ENCODE measurements at regions not wholly inside any gene's neighbourhood (a gene's known extent, or its start where the extent isn't known, plus 50 kb on each side); places are given as distances from the start of the nearest gene placed in this dataset.
"Not testable (repeated sequence)": the region's sequence is repeated elsewhere in the genome, so short reads cannot be mapped to it uniquely, and the experiment has no call there.

DNA sequence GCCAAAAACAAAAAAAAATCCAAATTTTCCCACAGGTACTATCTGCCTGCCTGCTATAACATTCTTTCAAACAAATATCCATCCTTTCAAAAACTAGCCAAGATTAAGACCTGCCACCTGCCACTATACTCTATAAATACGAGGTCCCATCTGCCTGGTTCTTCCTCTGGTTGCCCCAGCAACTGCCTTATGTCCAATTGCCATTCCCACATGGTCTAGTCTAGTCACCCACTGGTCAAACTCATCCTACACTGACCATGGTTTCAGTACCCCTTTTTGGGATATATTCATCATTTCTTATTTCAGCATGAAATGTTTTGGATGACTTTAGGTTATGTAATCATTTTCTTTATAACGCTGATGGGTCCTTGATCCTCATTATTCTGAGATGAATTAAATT lies 95.1 kb upstream of the CCNG1 start:
- Histone ChIP-seq H3K36me3 (ENCODE audit: control insufficient read depth, insufficient read depth, low read length) (no peaks in the 10 kb centered on the region), H3K9ac (ENCODE audit: low read length) (no peak overlapping the region), H3K27ac (ENCODE audit: low read depth, low read length) (no peak overlapping the region), H3K4me1 (ENCODE audit: control insufficient read depth, insufficient read depth, low read length) (no peaks in the 10 kb centered on the region), H3K27me3 (ENCODE audit: control insufficient read depth, insufficient read depth, low read length) (no peaks in the 10 kb centered on the region), H3K4me3 (ENCODE audit: low read length) (no peak overlapping the region)

DNA sequence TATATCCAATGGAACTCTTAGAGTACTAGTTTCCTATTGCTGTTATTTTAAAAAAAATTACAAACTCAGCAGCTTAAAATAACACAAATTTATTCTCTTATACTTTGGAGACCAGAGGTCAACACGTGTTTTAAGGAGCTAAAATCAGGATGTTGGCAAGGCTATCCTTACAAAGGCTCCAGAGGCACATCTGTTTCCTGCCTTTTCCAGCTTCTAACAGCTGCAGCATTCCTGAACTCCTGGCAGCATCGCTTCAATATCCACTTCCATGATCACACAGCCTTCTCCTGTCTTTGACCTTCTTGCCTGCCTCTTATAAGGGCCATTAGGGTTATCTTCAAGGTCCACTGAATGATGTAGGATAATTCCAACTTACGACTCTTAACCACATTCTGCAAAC lies 92.2 kb upstream of the CCNG1 start:
- Histone ChIP-seq H3K9ac (ENCODE audit: low read length) (no peak overlapping the region), H3K36me3 (ENCODE audit: control insufficient read depth, insufficient read depth, low read length) (no peaks in the 10 kb centered on the region), H3K4me3 (ENCODE audit: low read length) (no peak overlapping the region), H3K4me1 (ENCODE audit: control insufficient read depth, insufficient read depth, low read length) (no peaks in the 10 kb centered on the region), H3K27me3 (ENCODE audit: control insufficient read depth, insufficient read depth, low read length) (no peaks in the 10 kb centered on the region), H3K27ac (ENCODE audit: low read depth, low read length) (no peak overlapping the region)

DNA sequence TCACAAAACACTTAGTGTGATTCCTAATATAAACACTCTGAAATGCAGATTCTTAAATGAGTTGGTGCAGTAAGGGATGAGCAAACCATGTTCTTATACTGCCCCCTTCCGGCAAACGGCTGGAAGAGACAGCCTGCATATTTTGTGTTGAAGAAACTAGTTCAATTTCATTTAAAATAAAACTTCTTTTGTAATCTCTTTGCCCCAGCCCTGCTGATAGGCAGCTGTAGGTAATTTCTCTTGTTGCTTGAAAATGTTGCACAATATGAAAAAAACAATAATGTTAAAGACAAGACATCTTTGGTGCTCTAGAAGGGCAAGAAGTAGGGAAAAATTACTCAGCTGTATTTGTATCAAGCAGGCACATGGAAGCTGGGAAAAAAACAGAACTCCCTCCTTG lies 89.7 kb upstream of the CCNG1 start:
- H3K27ac ChIP-seq (ENCODE audit: low read depth, low read length): no peak overlapping the region
- H3K9ac ChIP-seq (ENCODE audit: low read length): no peak overlapping the region
- no peaks in the 10 kb centered on the region for H3K36me3 ChIP-seq (ENCODE audit: control insufficient read depth, insufficient read depth, low read length)
- no peaks in the 10 kb centered on the region for H3K4me1 ChIP-seq (ENCODE audit: control insufficient read depth, insufficient read depth, low read length)
- no peaks in the 10 kb centered on the region for H3K27me3 ChIP-seq (ENCODE audit: control insufficient read depth, insufficient read depth, low read length)
- H3K4me3 ChIP-seq (ENCODE audit: low read length): no peak overlapping the region

DNA sequence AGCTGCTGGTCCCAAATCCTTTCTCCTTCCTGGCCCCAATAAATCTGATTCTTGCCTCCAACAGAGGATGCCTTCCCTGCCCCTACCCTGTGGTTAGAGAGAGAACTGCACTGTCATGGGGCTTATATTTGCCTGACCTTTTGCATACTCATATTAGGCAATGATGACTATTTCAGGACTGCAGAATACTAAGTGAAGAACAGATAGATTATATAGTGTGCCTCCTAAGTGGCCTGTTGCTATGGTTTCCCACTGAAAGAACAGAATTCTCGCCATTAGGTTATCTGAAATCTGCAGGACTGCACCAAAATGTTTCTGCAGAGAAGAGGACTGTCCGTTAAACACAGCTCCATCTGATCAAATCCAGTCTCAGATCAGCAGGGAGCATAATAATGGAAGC lies 87.3 kb upstream of the CCNG1 start:
- no peaks in the 10 kb centered on the region for H3K27me3 ChIP-seq (ENCODE audit: control insufficient read depth, insufficient read depth, low read length)
- H3K36me3 ChIP-seq (ENCODE audit: control insufficient read depth, insufficient read depth, low read length): no peaks in the 10 kb centered on the region
- no peaks in the 10 kb centered on the region for H3K4me1 ChIP-seq (ENCODE audit: control insufficient read depth, insufficient read depth, low read length)
- H3K4me3 ChIP-seq (ENCODE audit: low read length): no peak overlapping the region
- H3K27ac ChIP-seq (ENCODE audit: low read depth, low read length): no peak overlapping the region
- H3K9ac ChIP-seq (ENCODE audit: low read length): no peak overlapping the region

DNA sequence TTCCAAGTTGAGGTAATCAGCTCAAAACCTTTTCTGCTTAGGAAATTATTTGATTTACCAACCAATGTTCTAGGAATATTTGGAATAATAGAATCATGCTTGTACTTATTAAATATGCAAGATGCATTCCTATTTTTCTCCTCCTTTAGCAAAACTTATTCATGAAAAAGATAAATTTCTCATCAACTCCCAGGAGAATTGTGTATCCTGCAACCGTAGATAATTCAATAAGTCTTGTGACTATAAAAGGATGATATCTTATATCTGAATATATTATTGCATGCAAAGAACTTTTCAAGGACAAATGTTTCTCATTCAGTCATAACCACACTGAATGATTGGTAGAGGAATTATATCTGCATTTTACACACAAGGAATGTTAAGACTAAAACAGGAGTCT lies 84.9 kb upstream of the CCNG1 start:
- no peak overlapping the region for H3K4me3 ChIP-seq (ENCODE audit: low read length)
- H3K27ac ChIP-seq (ENCODE audit: low read depth, low read length): no peak overlapping the region
- no peak overlapping the region for H3K9ac ChIP-seq (ENCODE audit: low read length)
- no peaks in the 10 kb centered on the region for H3K4me1 ChIP-seq (ENCODE audit: control insufficient read depth, insufficient read depth, low read length)
- H3K36me3 ChIP-seq (ENCODE audit: control insufficient read depth, insufficient read depth, low read length): no peaks in the 10 kb centered on the region
- no peaks in the 10 kb centered on the region for H3K27me3 ChIP-seq (ENCODE audit: control insufficient read depth, insufficient read depth, low read length)

DNA sequence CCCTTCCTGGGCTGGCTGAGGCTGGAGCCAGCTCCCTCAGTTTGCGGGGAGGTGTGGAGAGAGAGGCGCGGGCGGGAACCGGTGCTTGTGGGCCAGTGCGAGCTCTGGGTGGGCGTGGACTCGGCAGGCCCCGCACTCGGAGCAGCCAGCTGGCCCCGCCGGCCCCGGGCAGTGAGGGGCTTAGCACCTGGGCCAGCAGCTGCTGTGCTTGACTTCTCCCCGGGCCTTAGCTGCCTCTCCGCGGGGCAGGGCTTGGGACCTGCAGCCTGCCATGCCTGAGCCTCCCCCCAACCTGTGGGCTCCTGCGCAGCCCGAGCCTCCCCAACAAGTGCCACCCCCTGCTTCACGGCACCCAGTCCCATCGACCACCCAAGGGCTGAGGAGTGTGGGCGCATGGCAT lies 81.6 kb upstream of the CCNG1 start:
- H3K27ac ChIP-seq (ENCODE audit: low read depth, low read length); H3K9ac ChIP-seq (ENCODE audit: low read length); H3K4me1 ChIP-seq (ENCODE audit: control insufficient read depth, insufficient read depth, low read length); H3K36me3 ChIP-seq (ENCODE audit: control insufficient read depth, insufficient read depth, low read length); H3K27me3 ChIP-seq (ENCODE audit: control insufficient read depth, insufficient read depth, low read length); H3K4me3 ChIP-seq (ENCODE audit: low read length): not testable (repeated sequence)

DNA sequence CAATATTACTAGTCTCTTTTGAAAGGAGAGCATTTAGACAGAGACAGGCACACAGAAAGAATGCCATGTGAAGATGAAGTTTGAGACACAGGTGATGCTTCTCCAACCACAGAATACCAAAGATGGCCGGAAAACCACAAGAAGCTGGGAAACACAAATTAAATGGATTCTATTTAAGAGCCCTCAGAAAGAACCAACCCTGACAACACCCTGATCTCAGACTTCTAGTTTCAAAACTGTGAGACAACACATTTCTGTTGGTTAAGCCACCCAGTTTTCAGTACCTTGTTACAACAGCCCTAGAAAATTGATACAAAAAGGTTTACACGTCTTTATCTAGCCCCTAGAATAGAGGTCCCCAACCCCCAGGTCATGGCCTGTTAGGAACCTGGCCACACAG lies 79.8 kb upstream of the CCNG1 start:
- no peak overlapping the region for H3K4me3 ChIP-seq (ENCODE audit: low read length)

DNA sequence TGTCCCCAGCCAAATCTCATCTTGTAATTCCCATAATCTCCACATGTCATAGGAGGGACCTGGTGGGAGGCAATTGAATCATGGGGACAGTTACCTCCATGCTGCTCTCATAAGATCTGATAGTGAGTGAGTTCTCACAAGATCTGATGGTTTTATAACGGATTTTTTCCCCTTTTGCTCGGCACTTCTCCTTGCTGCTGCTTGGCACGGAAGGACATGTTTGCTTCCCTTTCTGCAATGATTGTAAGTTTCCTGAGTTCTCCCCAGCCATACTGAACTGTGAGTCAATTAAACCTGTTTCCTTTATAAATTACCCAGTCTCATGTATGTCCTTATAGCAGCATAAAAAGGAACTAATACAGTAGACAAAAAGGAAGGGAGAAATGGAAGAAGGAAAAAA lies 76.7 kb upstream of the CCNG1 start:
- H3K4me3 ChIP-seq (ENCODE audit: low read length): no peak overlapping the region
- H3K27ac ChIP-seq (ENCODE audit: low read depth, low read length): no peak overlapping the region
- no peak overlapping the region for H3K9ac ChIP-seq (ENCODE audit: low read length)
- H3K27me3 ChIP-seq (ENCODE audit: control insufficient read depth, insufficient read depth, low read length): no peaks in the 10 kb centered on the region
- H3K36me3 ChIP-seq (ENCODE audit: control insufficient read depth, insufficient read depth, low read length): no peaks in the 10 kb centered on the region
- H3K4me1 ChIP-seq (ENCODE audit: control insufficient read depth, insufficient read depth, low read length): no peaks in the 10 kb centered on the region

More for the DNA sequence above, 79.8 kb upstream of the CCNG1 start:
- Histone ChIP-seq H3K27me3 (ENCODE audit: control insufficient read depth, insufficient read depth, low read length) (no peaks in the 10 kb centered on the region), H3K4me1 (ENCODE audit: control insufficient read depth, insufficient read depth, low read length) (no peaks in the 10 kb centered on the region), H3K36me3 (ENCODE audit: control insufficient read depth, insufficient read depth, low read length) (no peaks in the 10 kb centered on the region), H3K27ac (ENCODE audit: low read depth, low read length) (no peak overlapping the region), H3K9ac (ENCODE audit: low read length) (no peak overlapping the region)

DNA sequence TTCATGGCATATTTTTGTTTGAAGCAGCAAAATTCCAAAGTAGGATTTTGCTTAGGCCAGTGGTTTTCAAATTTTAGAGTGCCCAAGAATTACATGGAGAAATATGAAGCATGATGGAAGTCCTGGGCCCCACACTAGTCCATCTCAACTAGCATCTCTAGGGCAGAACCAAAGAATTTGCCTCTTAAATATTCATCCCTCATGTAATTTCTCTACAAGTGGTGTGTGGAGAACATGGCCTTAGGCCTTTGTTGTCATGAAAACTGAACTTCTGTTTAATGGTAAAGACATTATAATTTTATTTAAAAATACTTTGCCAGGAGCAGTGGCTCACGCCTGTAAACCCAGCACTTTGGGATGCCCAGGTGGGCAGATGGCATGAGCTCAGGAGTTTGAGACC lies 75.9 kb upstream of the CCNG1 start:
- Histone ChIP-seq H3K36me3 (ENCODE audit: control insufficient read depth, insufficient read depth, low read length) (no peaks in the 10 kb centered on the region), H3K4me1 (ENCODE audit: control insufficient read depth, insufficient read depth, low read length) (no peaks in the 10 kb centered on the region), H3K4me3 (ENCODE audit: low read length) (no peak overlapping the region), H3K27me3 (ENCODE audit: control insufficient read depth, insufficient read depth, low read length) (no peaks in the 10 kb centered on the region), H3K27ac (ENCODE audit: low read depth, low read length) (no peak overlapping the region), H3K9ac (ENCODE audit: low read length) (no peak overlapping the region)

DNA sequence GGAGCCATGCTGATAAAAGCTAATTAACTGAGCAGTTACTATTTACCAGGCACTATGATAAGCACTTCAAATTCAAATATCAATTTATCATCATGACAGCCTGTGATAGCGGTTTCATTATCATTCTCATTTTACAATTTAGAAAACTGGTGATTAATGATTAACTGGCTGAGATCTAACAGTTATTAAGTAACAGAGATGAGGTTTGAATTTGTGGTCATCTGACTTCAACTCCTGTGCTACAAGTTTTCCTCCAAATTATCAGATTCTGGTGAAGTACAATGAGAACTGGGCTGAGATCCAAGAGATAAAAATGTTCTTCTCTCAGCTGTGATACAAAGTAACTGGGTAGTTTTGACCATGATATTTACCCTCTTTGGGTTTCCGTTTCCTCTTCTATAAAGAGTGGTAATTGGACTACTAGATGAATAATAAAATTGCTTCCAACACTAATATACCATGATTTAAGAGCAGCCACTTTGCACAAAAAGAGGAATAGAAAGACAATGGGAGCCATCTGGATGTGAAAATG lies 74.5 kb upstream of the CCNG1 start:
- Histone ChIP-seq H3K9ac (ENCODE audit: low read length) (no peak overlapping the region), H3K36me3 (ENCODE audit: control insufficient read depth, insufficient read depth, low read length) (no peaks in the 10 kb centered on the region), H3K27me3 (ENCODE audit: control insufficient read depth, insufficient read depth, low read length) (no peaks in the 10 kb centered on the region), H3K4me1 (ENCODE audit: control insufficient read depth, insufficient read depth, low read length) (no peaks in the 10 kb centered on the region), H3K4me3 (ENCODE audit: low read length) (no peak overlapping the region), H3K27ac (ENCODE audit: low read depth, low read length) (no peak overlapping the region)

DNA sequence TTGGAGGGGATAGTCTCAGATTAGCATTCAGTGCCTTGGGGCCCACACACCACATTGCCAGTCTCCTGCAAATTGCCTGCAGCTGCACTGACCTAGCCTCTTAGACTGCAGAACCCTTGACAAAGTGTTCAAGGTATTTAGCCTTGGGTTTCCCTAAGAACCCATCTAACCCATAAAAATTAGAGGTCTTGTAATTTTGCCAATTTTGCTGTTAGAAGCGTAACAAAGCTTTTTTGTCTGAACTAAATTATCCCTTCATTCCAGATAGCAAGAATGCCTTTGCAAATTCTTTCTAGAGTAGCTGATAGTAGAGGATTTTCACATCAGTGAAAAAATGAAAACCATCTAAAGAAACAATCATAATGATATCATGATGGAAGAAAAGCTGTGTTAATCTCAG lies 74.0 kb upstream of the CCNG1 start:
- H3K36me3 ChIP-seq (ENCODE audit: control insufficient read depth, insufficient read depth, low read length): no peaks in the 10 kb centered on the region
- no peak overlapping the region for H3K9ac ChIP-seq (ENCODE audit: low read length)
- H3K4me3 ChIP-seq (ENCODE audit: low read length): no peak overlapping the region
- H3K4me1 ChIP-seq (ENCODE audit: control insufficient read depth, insufficient read depth, low read length): no peaks in the 10 kb centered on the region
- H3K27me3 ChIP-seq (ENCODE audit: control insufficient read depth, insufficient read depth, low read length): no peaks in the 10 kb centered on the region
- no peak overlapping the region for H3K27ac ChIP-seq (ENCODE audit: low read depth, low read length)

DNA sequence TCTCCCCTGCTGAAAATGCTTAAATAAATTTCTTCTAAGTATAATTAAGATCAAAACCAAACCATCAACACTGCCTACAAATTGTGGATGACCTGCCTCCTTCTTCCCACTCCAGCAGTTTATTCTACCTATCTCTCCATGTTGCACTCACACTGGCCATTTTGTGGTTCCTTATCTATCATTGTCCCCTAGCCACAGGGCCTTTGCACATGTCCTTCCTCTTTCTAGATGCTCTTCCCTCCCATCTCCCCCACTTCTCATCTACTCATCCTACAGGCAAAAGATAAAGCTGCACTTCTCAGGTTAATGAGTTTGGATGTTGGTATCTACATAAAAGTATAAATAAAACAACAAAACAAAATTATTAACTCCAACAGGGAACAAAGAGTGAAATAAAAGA lies 70.6 kb upstream of the CCNG1 start:
- H3K9ac ChIP-seq (ENCODE audit: low read length): no peak overlapping the region
- H3K4me3 ChIP-seq (ENCODE audit: low read length): no peak overlapping the region
- no peaks in the 10 kb centered on the region for H3K27me3 ChIP-seq (ENCODE audit: control insufficient read depth, insufficient read depth, low read length)
- no peaks in the 10 kb centered on the region for H3K36me3 ChIP-seq (ENCODE audit: control insufficient read depth, insufficient read depth, low read length)
- H3K27ac ChIP-seq (ENCODE audit: low read depth, low read length): no peak overlapping the region
- no peaks in the 10 kb centered on the region for H3K4me1 ChIP-seq (ENCODE audit: control insufficient read depth, insufficient read depth, low read length)

DNA sequence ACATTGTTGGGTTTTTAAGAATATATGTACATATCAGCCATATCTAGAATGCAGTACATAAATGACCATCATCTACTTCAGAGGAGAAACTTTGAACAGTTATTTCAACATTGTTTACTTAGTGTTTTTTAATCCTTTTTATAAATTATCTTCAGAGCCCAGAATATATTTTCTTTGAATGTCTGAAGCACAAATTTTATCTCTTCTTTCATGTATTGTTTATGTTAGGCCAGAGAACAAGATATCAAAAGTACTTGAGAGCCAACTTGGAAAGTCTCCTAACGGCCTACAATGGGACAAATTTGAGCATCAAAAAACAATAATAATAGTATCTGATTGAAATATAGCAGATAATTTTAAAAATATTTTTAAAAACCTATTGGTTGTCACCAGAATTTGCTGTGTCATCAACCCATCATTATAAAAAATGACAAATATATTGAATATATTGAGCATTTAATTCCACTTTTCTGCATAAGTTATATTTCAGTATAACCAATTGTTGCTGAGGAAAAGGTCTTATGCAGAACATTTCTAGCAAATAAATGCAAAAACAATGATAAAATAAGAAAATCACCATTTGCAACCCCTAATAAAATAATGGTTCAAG lies 67.5 kb upstream of the CCNG1 start:
- Histone ChIP-seq H3K27ac (ENCODE audit: low read depth, low read length) (no peak overlapping the region), H3K9ac (ENCODE audit: low read length) (no peak overlapping the region), H3K27me3 (ENCODE audit: control insufficient read depth, insufficient read depth, low read length) (no peaks in the 10 kb centered on the region), H3K4me3 (ENCODE audit: low read length) (no peak overlapping the region), H3K4me1 (ENCODE audit: control insufficient read depth, insufficient read depth, low read length) (no peaks in the 10 kb centered on the region), H3K36me3 (ENCODE audit: control insufficient read depth, insufficient read depth, low read length) (no peaks in the 10 kb centered on the region)
